Mucosa of gallbladder (tissue), 1 donor: ENCODE measurements at regions not wholly inside any gene's neighbourhood (a gene's known extent, or its start where the extent isn't known, plus 50 kb on each side); places are given as distances from the start of the nearest gene placed in this dataset.

Source experiments
- DNase-seq: peaks from one replicate; pipeline ENCODE4 v3.0.0-alpha.2; 2020; ENCODE audit warnings: low spot score
- donor health status: DM: no; HTN: no; CAD: no.

DNA sequence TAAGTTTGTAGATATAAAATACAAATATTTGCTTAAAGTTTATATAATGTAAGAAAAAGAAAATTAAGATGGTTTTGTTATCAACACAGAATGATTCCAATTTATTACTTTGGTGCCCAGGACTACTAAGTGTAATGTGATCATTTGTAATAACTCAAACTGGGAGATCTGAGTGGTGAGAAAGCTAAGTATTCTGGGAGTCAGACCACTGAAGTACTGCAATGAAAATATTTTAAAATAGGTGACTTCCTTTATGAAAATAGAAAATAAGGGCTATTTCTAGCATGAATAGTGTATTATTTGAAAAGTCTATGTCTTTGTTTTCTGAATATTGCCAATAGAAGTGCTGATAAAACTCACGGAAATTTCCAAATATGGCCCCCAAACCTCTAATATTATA is 305.6 kb upstream of the MAN1A1 start:
- no peak for DNase-seq

DNA sequence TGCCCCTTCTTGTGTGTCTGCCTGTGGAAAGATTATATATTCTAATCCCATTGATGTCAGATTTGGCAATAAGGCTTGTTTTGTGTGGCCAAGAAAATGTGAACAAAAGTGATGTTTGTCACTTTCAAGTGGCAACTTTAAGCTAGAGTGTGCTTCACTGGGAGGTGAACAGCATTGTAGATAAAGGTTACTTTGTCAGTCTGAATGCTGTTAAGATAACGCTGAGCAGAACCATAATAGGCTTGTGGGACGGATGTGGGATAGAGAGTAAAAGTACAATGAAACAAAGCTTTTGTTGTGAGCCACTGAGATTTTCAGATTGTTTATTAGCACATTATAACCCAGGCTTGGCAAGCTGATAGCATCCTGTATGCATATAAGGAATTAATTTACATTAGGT is 303.8 kb upstream of the MAN1A1 start:
- no peak for DNase-seq

DNA sequence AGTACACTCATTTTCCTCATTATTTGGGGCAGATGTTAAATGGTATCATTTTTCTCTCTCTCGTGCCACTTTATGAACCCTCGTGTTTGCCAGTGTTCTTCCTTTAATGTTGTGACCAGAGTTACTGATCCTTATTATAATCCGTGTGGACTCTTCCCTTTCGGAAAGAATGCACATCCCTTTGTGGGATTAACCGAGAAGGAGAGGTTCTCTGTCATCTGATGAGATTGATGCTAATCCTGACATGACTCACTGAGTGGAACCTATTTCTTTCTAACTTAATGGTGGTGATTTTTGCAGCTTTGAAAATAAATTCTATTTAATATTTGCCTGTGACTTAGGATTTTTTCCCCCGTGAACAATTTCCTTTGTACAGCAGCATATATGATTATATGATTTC is 300.0 kb upstream of the MAN1A1 start:
- DNase-seq: no peak

DNA sequence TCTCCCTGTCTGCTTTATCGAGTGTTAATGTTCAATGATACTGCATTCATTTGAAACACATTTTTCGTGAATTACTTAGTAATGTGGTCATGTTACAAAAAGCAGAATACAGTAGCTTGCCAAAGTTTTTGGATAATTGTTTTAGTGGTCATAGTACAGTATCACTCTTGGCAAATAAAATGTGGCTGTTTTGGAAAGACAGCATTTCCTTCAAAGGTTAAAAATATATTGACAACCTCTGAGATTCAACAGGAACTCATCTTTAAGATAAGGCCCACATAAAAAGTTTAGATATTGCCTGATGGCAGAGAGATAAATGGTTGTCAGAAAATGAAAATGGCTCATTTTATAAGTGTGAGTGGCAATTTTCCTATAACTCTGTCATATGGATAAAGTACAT is 297.7 kb upstream of the MAN1A1 start:
- no peak for DNase-seq

DNA sequence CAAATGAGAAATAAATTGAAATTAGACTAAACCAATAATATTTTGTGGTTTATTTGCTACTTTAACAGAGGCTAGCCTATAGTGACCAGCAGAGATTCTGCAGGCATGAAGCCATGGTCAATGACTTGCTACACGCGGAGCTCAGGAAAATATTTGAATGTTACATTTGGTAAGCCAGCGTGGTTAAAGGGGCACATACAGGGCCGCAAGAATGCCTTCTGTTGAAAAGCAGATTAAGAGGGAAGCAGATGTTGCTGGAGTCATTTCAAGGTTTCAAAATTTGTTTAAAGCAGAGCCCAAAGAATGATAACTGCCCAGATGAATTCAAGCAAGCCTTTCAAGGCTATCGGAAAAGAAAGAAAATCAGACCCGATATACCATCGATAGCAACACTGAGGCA is 294.3 kb upstream of the MAN1A1 start:
- no peak for DNase-seq

DNA sequence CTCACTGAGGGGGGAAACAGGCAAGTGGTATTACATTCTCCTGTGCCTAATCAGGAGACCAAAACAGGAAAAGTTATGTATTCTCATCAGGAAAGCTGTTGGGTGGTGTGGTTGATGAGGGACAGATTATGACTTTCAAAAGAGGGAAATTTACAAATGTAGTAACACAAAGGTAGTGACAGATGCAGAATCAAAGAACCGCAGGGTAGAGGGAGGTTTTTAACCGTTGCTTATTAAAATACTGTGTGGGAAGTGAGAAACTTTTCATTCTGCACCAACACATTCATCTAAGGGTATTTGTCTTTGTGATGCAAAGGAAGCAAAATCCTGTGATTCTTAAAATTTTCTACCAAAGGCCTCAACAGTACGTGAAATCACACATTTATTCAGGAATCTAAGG is 288.2 kb upstream of the MAN1A1 start:
- DNase-seq: no peak

DNA sequence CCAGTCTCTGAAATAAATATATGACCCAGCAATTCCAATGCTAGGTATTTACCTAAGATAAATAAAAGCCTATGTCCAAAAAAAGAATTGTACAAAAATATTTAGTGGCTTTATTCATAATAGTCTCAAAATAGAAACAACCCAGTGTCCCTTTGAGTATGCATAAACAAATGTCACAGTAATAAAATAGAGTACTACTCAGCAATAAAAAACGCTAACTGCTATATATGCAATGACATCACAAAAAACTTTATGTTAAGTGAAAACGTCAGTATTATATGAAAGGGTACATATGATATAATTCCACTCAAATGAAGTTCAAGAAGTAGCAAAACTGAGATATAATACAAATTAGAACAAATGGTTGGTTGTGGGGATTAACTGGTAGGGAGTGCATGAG is 286.5 kb upstream of the MAN1A1 start:
- DNase-seq: no peak

DNA sequence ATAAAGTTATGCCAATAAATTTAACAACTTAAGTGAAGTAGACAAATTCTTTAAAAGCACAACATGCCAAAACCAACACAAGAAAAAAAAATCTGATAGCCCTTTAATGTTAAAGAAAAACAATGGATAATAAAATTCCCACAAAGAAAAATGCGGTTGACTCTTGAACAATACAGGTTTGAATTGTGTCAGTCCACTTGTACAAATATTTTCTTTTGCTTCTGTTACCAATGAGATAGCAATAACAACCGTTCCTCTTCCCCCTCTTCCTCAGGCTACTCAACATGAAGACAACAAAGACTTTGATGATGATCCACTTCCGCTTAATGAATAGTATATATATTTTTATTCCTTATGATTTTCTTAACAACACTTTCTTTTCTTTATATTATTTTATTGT is 283.9 kb upstream of the MAN1A1 start:
- DNase-seq: no peak

DNA sequence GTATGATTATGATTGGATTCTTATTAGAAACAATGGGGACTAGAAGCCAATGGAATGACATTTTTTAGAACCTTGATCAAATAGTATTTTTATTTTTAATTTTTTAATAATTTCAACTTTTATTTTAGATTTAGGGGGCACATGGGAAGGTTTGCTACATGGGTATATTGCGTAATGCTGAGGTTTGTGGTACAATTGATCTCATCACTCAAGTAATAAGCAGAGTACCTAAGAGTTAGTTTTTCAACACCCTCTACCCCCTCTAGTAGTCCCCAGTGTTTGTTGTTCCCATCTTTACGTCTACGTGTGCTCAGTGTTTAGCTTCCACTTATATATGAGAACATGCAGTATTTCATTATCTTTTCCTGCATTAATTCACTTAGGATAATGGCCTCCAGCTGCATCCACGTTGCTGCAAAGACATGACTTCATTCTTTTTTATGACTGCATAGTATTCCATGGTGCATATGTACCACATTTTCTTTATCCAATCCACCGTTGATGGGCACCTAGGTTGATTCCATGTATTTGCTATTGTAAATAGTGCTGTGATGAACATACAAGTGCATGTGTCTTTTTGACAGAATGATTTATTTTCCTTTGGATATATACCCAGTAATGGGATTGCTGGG is 281.1 kb upstream of the MAN1A1 start:
- no peak for DNase-seq

DNA sequence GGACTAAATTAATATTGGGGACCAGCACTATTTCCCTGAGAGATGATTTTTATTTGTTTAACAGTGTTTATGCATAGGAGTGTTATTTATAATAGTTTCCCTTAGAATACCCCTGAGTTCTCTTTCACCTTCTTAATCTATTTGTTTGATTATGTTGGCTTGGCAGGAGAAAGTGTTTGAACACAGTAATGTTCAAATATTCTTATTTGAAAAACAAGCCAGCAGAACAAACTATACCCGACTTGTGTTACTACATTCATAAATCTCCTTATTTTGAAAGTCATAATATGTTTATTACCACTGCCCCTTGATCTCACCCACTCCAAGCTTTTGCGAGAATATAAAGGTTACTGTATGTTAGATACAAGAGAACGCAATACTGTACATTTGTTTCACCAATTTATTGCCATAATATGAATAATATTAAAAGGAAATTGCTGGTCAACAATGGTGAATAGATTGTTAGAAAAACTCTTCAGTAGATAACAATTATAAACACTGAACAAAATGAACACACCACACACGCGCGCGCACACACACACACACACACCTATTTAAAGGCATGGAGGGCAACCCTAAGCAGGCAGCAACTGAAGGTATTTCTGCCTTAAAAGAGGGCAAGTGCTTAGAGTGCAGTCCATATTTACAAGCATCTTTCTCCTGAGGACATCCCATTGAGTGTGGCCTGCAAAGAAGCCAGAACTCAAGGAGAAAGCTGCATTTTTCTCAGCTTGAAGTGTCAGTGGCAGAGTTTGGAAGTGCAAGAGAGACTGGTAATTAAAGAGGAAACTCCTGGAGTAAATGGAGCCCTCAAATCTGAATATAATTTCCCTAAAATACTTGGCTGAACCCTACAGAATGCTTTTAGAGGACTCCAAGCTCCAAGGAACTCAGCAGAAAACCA is 279.4 kb upstream of the MAN1A1 start:
- DNase-seq: no peak

DNA sequence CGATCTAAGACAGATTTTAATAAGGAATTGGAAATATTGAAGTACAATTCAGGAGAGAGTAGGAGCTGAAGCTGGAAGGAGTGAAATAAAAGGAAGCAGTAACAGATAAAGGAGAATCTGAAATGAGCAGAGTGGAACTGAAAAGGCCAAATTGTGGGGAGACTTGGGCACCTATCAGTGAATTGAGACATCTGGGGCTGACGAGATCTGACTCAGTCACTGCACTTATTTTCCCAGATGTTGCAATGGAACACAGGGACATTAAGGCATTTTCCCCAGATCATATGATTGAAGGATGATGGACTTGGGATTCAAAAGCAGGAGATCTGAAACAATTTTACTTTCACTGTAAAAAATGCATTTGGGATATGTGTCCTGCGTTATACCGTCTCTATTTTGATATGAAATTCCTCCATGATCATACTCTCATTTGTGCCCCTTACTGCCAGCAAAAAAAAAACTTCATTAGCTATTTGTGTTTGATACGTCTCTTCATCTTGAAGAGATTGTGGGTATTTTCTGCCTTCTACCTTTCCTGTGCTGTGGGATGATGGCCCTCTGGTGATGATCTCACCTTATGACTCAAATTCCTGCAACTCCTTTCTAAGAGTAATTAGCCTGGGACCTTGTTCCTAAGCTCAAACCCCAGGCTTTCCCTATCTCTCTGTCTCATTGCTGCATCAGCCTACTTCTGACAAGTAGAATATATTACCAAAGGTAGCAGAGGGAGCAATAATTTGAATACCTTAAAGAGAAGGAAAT is 278.5 kb upstream of the MAN1A1 start:
- no peak for DNase-seq

DNA sequence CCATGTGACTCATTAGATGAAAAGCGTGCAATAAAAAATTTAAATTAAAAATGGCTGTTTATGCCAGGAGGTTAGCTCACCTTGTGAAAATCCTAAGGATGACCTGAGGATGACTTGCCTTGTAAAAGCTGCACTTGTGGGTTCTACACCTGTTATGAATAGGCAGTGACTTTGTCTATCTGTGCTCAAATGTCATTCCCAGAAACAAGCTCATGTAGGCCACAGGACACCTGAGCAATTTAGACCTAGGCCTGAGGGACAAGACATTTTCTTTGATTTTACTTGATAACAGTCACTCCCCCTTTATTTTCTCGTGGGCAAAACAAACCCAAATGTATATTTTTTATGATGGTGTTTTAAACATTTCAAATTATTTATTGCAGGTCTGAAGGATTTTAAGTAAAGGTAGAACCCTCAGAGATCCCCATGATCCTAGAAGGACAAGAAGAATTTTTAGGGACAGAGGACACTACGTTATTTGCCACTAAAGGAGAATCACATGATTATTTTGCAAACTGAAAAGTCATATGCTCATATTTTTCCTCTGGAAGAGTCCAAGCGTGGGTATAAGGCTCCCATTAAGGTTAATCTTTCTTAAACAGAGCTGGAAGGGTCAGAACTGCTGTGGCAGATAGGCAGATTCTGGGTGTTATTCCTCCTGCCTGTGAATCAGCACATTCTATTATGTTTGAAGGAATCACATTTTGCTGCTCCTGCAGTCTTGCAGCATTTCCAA is 277.5 kb upstream of the MAN1A1 start:
- DNase-seq: no peak

DNA sequence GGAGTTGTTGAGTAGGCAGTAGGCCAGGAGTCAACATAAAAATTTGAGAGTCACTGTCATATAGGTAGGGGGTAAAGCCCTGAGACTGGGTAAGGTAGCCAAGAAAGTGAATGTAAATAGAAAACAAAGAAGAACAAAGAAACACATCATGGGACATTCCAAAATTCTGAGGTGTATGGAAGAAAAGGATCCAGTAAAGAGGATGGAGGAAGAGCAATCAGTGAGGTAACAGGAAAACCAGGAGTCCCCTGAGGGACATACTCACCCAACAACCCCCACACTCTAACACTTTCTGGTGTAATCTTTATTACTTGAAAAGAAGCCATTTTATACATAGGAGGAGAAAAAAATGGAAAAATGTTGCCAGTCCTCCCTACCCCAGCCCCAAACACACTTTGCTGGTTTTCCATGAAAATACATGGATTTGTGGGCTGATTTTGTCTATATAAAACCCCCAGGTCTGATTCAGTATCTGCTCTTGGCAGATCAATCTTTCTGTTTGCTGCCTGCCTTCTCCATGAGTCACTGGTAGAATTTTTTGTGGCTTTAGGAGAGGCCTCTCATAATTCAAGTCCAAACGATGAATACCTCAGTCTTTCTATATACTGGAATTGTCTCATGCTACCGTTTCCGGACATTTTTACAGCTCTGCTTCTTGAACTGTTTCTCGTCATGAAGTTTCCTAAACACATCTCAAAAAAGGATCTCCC is 271.4 kb upstream of the MAN1A1 start:
- no peak for DNase-seq

DNA sequence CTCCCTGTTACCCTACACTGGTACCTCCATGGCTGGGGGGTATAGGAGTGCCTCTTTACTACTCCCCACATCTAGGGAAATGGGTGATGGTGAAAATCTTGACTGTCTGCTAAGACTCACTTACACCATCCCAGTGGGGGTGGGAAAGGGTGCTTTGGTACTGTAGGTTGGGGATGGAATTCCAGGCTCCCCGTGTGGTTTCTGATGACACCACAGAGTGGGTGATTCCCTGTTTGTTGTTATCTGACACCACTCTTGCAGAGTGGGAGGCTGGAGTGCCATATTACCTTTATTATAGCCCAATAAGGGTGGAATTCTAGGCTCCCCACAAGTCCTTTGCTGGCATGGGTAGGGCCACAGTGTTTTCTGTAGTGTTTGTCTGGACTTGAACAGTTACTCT is 264.6 kb upstream of the MAN1A1 start:
- no peak for DNase-seq

DNA sequence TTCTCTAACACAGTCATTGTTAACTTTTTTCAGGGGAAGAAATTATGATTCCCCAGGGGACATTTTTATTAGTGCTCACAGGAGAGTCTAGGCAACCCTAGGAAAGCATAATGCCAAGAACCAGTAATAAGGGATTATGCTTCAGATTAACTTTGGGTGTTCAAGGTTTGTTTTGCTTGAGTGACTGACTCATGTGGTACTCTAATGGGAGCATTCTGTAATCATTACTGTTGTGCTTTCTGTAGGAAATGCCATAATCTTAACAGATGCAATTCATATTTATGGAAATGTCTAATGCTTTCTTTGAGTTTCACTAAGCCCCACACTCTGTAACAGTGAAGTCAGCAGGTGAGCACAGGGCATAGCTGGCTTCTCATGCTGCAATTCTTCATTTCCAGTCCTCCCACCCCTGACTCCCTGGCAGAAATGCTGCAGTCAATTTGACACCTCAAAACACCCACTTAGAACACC is 263.4 kb upstream of the MAN1A1 start:
- DNase-seq: no peak

DNA sequence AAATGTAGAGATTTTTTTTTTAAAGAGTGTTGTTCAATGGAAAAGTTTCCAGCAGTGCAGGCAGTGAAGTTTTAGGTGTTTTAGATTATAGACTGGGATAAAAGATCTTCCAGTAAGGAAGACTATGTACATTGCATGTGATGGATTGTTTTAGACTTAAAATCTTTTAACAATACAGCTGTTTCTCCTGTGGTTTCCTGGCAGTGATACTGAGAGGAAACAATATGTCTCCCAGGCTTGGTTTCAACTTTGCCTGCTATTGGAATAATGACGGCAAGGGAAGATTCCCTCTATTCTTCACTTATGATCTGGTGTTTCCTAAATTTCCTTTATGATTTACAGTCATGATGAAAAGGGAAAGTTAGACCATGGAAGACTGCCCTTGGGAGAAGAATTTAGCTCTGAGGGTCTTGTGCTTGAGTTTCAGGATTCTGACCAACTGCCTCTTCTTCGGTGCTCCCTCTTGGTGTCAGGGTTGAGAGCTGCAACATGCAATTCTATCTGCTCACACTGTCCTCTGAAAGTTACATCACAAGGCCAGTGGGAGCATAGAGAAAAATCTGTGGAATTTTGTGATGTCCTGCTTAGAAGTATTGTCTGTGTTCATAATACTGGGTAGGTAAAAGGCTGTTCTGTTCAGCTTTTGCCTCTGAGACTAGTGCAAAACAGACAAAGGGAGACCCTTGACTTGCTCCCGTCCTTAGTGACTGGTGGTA is 262.8 kb upstream of the MAN1A1 start:
- DNase-seq: no peak

DNA sequence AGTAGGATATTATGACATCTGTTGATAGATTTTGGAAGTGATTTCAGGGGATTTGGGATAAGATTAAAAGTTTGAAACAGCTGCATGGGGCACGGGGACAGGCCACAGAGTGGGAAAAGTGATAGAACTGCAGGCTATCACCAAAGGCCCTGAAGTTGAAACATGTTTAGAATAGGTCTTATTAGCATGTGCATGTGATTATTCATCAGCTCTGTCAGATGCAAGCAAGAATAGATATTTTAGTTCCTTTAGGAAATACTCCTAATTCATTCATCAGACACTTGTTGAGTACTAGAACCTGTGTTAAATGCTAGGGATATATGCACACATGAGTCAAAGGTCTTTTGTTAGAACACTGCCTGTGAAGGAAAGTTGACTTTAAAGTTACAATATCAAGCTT is 261.2 kb upstream of the MAN1A1 start:
- no peak for DNase-seq

DNA sequence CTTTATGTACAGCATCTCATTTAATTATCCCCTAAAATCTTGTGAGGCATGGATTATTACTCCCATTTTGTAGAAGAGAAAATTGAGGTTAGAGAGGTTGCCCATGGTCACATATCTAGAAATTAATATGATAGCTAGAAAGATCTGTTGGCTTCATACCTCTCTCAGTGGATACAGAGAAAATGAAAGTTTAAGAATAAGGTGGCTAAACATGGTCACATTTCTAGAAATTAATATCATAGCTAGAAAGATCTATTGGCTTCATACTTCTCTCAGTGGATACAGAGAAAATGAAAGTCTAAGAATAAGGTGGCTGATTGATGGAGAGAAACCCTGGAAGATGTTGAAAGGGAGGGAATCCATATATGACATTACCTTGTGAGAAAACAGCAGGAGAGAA is 260.7 kb upstream of the MAN1A1 start:
- DNase-seq: no peak

DNA sequence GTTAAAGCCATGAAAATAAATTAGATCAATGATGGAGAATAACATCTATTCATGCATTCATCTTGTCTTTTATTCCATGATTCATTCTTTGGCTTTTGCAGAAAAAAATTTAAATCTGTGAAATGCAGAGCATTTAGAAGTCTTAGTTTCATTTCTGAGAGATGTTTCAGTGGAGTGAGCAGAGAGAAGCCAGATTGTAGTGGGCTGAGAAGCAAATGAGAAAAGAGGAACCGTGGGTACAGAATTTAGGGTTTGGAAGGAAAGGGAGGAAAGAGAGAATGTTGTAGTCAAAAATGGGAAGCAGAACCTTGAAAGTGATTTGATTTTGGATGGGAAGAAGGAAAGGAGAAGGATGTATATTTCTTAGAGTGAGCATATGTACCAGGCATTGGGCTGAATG is 260.3 kb upstream of the MAN1A1 start:
- DNase-seq: no peak

DNA sequence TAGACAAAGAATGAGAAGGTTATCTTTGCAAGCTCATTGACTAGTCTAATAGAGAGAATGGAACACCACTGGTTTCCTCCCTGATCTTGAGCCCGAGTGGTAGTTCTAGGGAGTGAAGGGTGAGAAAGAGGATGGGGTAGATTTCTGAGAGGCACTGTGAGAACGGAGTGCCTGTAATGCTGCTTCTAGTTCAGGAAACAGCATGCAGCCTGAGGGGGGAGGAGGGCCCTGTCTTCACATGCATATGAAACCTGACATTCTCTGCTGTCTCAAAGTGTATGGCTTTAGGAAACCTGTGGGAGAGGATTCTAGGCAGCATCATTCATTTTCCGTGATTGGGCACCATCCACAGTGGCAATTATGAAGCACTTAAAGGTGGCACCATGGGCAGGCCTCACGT is 259.4 kb upstream of the MAN1A1 start:
- no peak for DNase-seq

DNA sequence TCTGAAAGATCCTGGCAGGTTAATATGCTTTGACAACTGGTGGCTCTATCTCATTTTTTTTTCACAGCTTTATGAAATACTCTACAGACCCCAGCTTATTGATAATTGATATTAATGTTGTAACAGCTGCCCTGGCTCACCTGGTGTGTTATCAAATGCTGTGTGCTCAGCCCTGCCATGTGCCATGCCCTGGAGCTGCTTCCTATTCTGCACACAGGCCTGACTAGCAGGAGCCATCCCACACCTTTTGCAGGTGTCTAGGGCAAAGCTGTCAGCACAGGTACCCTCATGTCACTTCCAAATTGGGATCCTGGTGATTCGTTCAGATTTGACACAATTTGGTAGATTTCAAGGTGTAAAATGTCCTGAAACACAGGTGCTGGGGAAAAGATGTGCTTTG is 254.6 kb upstream of the MAN1A1 start:
- no peak for DNase-seq
